GM03348 (cell line): ENCODE measurements at regions not wholly inside any gene's neighbourhood (a gene's known extent, or its start where the extent isn't known, plus 50 kb on each side); places are given as distances from the start of the nearest gene placed in this dataset.

Experiments used
- DNase-seq: peaks from one replicate; pipeline ENCODE4 v3.0.0; 2012; ENCODE audit warnings: low spot score

GRCh38 chr13:112246731-112247470 lies 129.3 kb upstream of the SPACA7 start:
- no peak for DNase-seq

- no peak for DNase-seq
Measured at GRCh38 chr13:112247471-112248405, 128.4 kb upstream of the SPACA7 start.

- no peak for DNase-seq
Measured at GRCh38 chr13:112248406-112248760, 127.8 kb upstream of the SPACA7 start.

- DNase-seq: no peak
Measured at GRCh38 chr13:112248862-112249592, 127.1 kb upstream of the SPACA7 start.

- DNase-seq: no peak
Measured at GRCh38 chr13:112249644-112250610, 126.2 kb upstream of the SPACA7 start.

GRCh38 chr13:112250788-112251445 lies 125.2 kb upstream of the SPACA7 start:
- DNase-seq: no peak

GRCh38 chr13:112251930-112252585 lies 124.1 kb upstream of the SPACA7 start:
- DNase-seq: no peak

- DNase-seq: no peak
Measured at GRCh38 chr13:112252804-112253590, 123.2 kb upstream of the SPACA7 start.

- no peak for DNase-seq
Measured at GRCh38 chr13:112253631-112254030, 122.5 kb upstream of the SPACA7 start.

GRCh38 chr13:112254061-112254818 lies 121.9 kb upstream of the SPACA7 start:
- no peak for DNase-seq

GRCh38 chr13:112254900-112255299 lies 121.3 kb upstream of the SPACA7 start:
- DNase-seq: no peak

- DNase-seq: no peak
Measured at GRCh38 chr13:112255550-112256120, 120.5 kb upstream of the SPACA7 start.

GRCh38 chr13:112256716-112257494 lies 119.2 kb upstream of the SPACA7 start:
- DNase-seq: no peak

- DNase-seq: no peak
Measured at GRCh38 chr13:112259511-112259910, 116.6 kb upstream of the SPACA7 start.

- peak; percentile 1 for DNase-seq
Measured at GRCh38 chr13:112260108-112261055, 115.8 kb upstream of the SPACA7 start.

- DNase-seq: peak; percentile 1
Measured at GRCh38 chr13:112261924-112262323, 114.2 kb upstream of the SPACA7 start.
